K562 (cell line): ENCODE measurements at regions not wholly inside any gene's neighbourhood (a gene's known extent, or its start where the extent isn't known, plus 50 kb on each side); places are given as distances from the start of the nearest gene placed in this dataset.

Source experiments
- ATAC-seq: fragments of 200-7000 bp; cut with Tn5 transposase; 3 replicates; pipeline ENCODE4 v1.9.1; 2020; ENCODE audit warnings: moderate library complexity
- BruUV-seq: library from RNA; stranded (reverse); fragments of 400-500 nt; replicated peaks from 2 replicates; lab custom pipeline; 2021; lab: Mats Ljungman, UMichigan
- CTCF ChIA-PET: fragments of 300-600 bp; formaldehyde crosslinking; extraction: SDS; loops from one replicate; lab custom pipeline; 2021; ENCODE audit warnings: low intra/inter-chr PET ratio; lab: Yijun Ruan, JAX
- POLR2A ChIA-PET: fragments of 300-600, 350-650 bp; sonication (Branson Sonifier 250); formaldehyde crosslinking; extraction: SDS; loops from one replicate; lab custom pipeline; 2021; ENCODE audit warnings: antibody characterized with exemption, inconsistent platforms; lab: Yijun Ruan, JAX
- DNase-seq, 4 experiments: peaks; one replicate each; pipeline versions ENCODE4 v3.0.0 to v3.0.0-alpha.2; 2011 to 2018; ENCODE audit warnings: low spot score in 3 of 4, mixed read lengths in 3 of 4; ENCODE audit errors: extremely low read depth in 1 of 4
- FAIRE-seq: peaks from 2 replicates; lab custom pipeline; 2011; peaks lifted over from hg19 to GRCh38; lab: Jason Lieb, UNC
- H2AFZ ChIP-seq: 2 replicates; pipeline ENCODE4 v1.6.0; 2011; ENCODE audit warnings: low read depth, low read length, control low read depth, inconsistent platforms
- H3K27ac ChIP-seq: fragments of 200-600 bp; 3 replicates; pipeline ENCODE4 v1.8.0; 2011; ENCODE audit warnings: low read depth, mild to moderate bottlenecking, control low read depth, inconsistent platforms, low read length, moderate library complexity, mixed read lengths; ENCODE audit errors: extremely low read depth
- H3K27me3 ChIP-seq, 2 experiments: fragments of 300-600 bp in 1 of 2; 2 replicates in 1 of 2; 3 replicates in 1 of 2; pipeline versions ENCODE4 v1.6.0 to v1.8.0; 2011; ENCODE audit warnings: inconsistent platforms in 2 of 2, low read length in 2 of 2, mild to moderate bottlenecking in 1 of 2, mixed read lengths in 1 of 2, moderate library complexity in 1 of 2; ENCODE audit not compliant: control insufficient read depth in 2 of 2, insufficient read depth in 2 of 2
- H3K36me3 ChIP-seq: fragments of 300-600 bp; 3 replicates; pipeline ENCODE4 v1.8.0; 2011; ENCODE audit warnings: mild to moderate bottlenecking, low read length, inconsistent platforms; ENCODE audit not compliant: control insufficient read depth, insufficient read depth
- H3K4me1 ChIP-seq, 2 experiments: fragments of 200-600 bp in 1 of 2; replicated peaks in 1 of 2; 2 replicates in 1 of 2; 3 replicates in 1 of 2; pipeline versions ENCODE4 v1.5.1 to v1.8.0; 2011; ENCODE audit warnings: inconsistent platforms in 2 of 2, low read length in 2 of 2, mild to moderate bottlenecking in 1 of 2, mixed read lengths in 1 of 2, moderate library complexity in 1 of 2; ENCODE audit not compliant: control insufficient read depth in 2 of 2, insufficient read depth in 2 of 2
- H3K4me2 ChIP-seq: 2 replicates; pipeline ENCODE4 v1.6.1; 2011; ENCODE audit warnings: low read length, control low read depth, inconsistent platforms, mixed read lengths; ENCODE audit not compliant: insufficient read depth
- H3K4me3 ChIP-seq: fragments of 200-600 bp; sonication (generic), shearing (Covaris generic); 2 replicates; pipeline ENCODE4 v1.5.1; 2016; ENCODE audit warnings: control low read depth, inconsistent platforms
- H3K79me2 ChIP-seq: fragments of 200-600 bp; 3 replicates; pipeline ENCODE4 v1.8.0; 2011; ENCODE audit warnings: low read length, inconsistent platforms; ENCODE audit not compliant: control insufficient read depth, insufficient read depth
- H3K9ac ChIP-seq, 2 experiments: 2 replicates each; pipeline versions ENCODE4 v1.6.0 to v1.6.1; 2011; ENCODE audit warnings: low read depth in 2 of 2, low read length in 2 of 2, control low read depth in 1 of 2, inconsistent platforms in 1 of 2, mild to moderate bottlenecking in 1 of 2, mixed read lengths in 1 of 2; ENCODE audit not compliant: insufficient read depth in 1 of 2
- H3K9me1 ChIP-seq: one replicate; pipeline ENCODE4 v1.6.0; 2011; ENCODE audit warnings: inconsistent platforms, mild to moderate bottlenecking, low read length, moderate library complexity; ENCODE audit not compliant: control insufficient read depth, insufficient read depth
- H3K9me3 ChIP-seq: replicated peaks from 2 replicates; pipeline ENCODE4 v1.5.1; 2011; ENCODE audit warnings: low read depth, low read length, inconsistent platforms; ENCODE audit not compliant: control insufficient read depth, insufficient read depth
- H4K20me1 ChIP-seq: replicated peaks from 2 replicates; pipeline ENCODE4 v1.6.1; 2011; ENCODE audit warnings: low read length, inconsistent platforms, mixed read lengths; ENCODE audit not compliant: control insufficient read depth, insufficient read depth
- ATF2 ChIP-seq: sonication (generic); formaldehyde crosslinking; IDR thresholded peaks from 2 replicates; pipeline ENCODE4 v1.8.1; 2022; ENCODE audit warnings: missing genetic modification reagents
- CEBPB ChIP-seq: fragments of 450-650 bp; IDR thresholded peaks from 2 replicates; pipeline ENCODE4 v1.6.1; 2016; ENCODE audit warnings: missing genetic modification characterization, missing compliant biosample characterization
- PHF20 ChIP-seq: fragments of 450-650 bp; IDR thresholded peaks from 2 replicates; pipeline ENCODE4 v1.6.1; 2018; ENCODE audit not compliant: partially characterized antibody
- XRCC4 ChIP-seq: IDR thresholded peaks from one replicate; pipeline ENCODE4 v1.6.1; 2011; ENCODE audit not compliant: insufficient read depth, insufficient read length; ENCODE audit errors: extremely low read depth
- ZNF318 ChIP-seq, 2 experiments: fragments of 450-650 bp; IDR thresholded peaks; 2 replicates each; pipeline ENCODE4 v1.6.1; 2016; ENCODE audit warnings: mild to moderate bottlenecking in 2 of 2, borderline replicate concordance in 1 of 2, low read depth in 1 of 2, moderate library complexity in 1 of 2
- ZNF395 ChIP-seq: fragments of 200-800 bp; sonication (Bioruptor generic); IDR thresholded peaks from 2 replicates; pipeline ENCODE4 v1.6.1; 2017; ENCODE audit warnings: missing genetic modification characterization, missing compliant biosample characterization
- WGBS: fragments of 100-300 bp; shearing (Covaris generic); methylation state at CpG from one replicate; pipeline ENCODE4 v1.1.6; 2016; ENCODE audit warnings: low coverage, mixed read lengths; ENCODE audit not compliant: insufficient coverage; ENCODE audit errors: missing lambda C conversion rate; 5-methylcytosine and 5-hydroxymethylcytosine counted together
- in situ Hi-C: fragments of 300-500 bp; cut with MboI; formaldehyde crosslinking; loops from 4 replicates; pipeline ENCODE4 v1.15.0; 2018; ENCODE audit warnings: inconsistent platforms, mixed read lengths
- intact Hi-C: fragments of 100-400 bp; cut with micrococcal nuclease; formaldehyde crosslinking; loops from 2 replicates; pipeline ENCODE4 v1.14.2; 2022

GRCh38 chr1:185404907-185405568 lies 88.0 kb upstream of the IVNS1ABP start:
- no peak overlapping the region for H3K4me3 ChIP-seq
- no peaks in the 10 kb centered on the region for H3K9me1 ChIP-seq
- DNase-seq, result no peak
- intact Hi-C loops, result no loop called here
- ChIA-PET CTCF (no interaction called here), POLR2A (no interaction called here)
- H3K9ac ChIP-seq, result no peak overlapping the region
- no peak overlapping the region for H3K27ac ChIP-seq
- no peak for FAIRE-seq
- peak overlapping the region; percentile 70 for H2AFZ ChIP-seq
- H3K27me3 ChIP-seq, result no peaks in the 10 kb centered on the region
- BruUV-seq, result no TSS peak
- H3K9me3 ChIP-seq, result 0 out of 2 replicates have a peak, but pooled peaks cover 2% of the 10 kb centered on the region
- TF ChIP-seq ZNF395 (CRISPR knock-in tag), result no peak
- TF ChIP-seq ZNF318 (IDR thresholded peaks at IDR 0.05; ENCODE audit: borderline replicate concordance in 1 of 2, low read depth in 1 of 2), result no peak
- no peak for TF ChIP-seq XRCC4
- TF ChIP-seq PHF20, result no peak
- TF ChIP-seq CEBPB, result peak; percentile 62; the same call in 1 of the 2 replicates
- TF ChIP-seq ATF2 (CRISPR knock-in tag), result no peak
- H4K20me1 ChIP-seq, result no peaks in the 10 kb centered on the region
- H3K36me3 ChIP-seq, result no peaks in the 10 kb centered on the region
- in situ Hi-C loops, result no loop called here
- H3K4me1 ChIP-seq, result peaks cover 6 to 8% of the 10 kb centered on the region in 2 experiments; a peak in 2 of 5 replicates
- 25% methylated on average over 6 of the region's 6 CpGs for WGBS
- peak overlapping the region; percentile 44; the same call in 1 of the 2 replicates for H3K4me2 ChIP-seq
- peak; percentile 39; the same call in 2 of the 3 replicates for ATAC-seq
- H3K79me2 ChIP-seq, result no peaks in the 10 kb centered on the region
